IMR-90 (cell line): ENCODE measurements at regions not wholly inside any gene's neighbourhood (a gene's known extent, or its start where the extent isn't known, plus 50 kb on each side); places are given as distances from the start of the nearest gene placed in this dataset.

Source experiments
- ATAC-seq: fragments of 200-7000 bp; cut with Tn5 transposase; 2 replicates; pipeline ENCODE4 v1.9.1; 2020; ENCODE audit warnings: low read depth, mild to moderate bottlenecking, moderate library complexity
- BruUV-seq: library from RNA; stranded (reverse); fragments of 400-500 nt; replicated peaks from 2 replicates; lab custom pipeline; 2021; lab: Mats Ljungman, UMichigan
- CTCF ChIA-PET: fragments of 300-600 bp; formaldehyde crosslinking; extraction: SDS; loops from one replicate; lab custom pipeline; 2021; ENCODE audit warnings: antibody characterized with exemption; lab: Yijun Ruan, JAX
- POLR2A ChIA-PET: fragments of 300-600 bp; sonication (Branson Sonifier 250); formaldehyde crosslinking; loops from one replicate; lab custom pipeline; 2022; ENCODE audit warnings: antibody characterized with exemption; ENCODE audit not compliant: unreplicated experiment; lab: Charles Lee
- DNase-seq: peaks from one replicate; pipeline ENCODE4 v3.0.0; 2013
- H2AFZ ChIP-seq: replicated peaks from 2 replicates; pipeline ENCODE3; 2013; ENCODE audit warnings: low read length, mild to moderate bottlenecking; ENCODE audit not compliant: poor library complexity
- H2AK5ac ChIP-seq: 2 replicates; pipeline ENCODE4 v1.6.1; 2013; ENCODE audit warnings: low read depth, low read length, inconsistent platforms
- H2AK9ac ChIP-seq: replicated peaks from 2 replicates; pipeline ENCODE3; 2013; ENCODE audit warnings: mild to moderate bottlenecking, low read depth, low read length, moderate library complexity; ENCODE audit not compliant: poor library complexity
- H2BK120ac ChIP-seq: 2 replicates; pipeline ENCODE4 v1.6.1; 2013; ENCODE audit warnings: low read depth, low read length, inconsistent platforms
- H2BK15ac ChIP-seq: 3 replicates; pipeline ENCODE4 v1.6.1; 2013; ENCODE audit warnings: low read depth, low read length, inconsistent platforms
- H2BK20ac ChIP-seq: 2 replicates; pipeline ENCODE4 v1.6.1; 2013; ENCODE audit warnings: low read depth, mild to moderate bottlenecking, inconsistent platforms, low read length, moderate library complexity
- H2BK5ac ChIP-seq: 2 replicates; pipeline ENCODE4 v1.6.1; 2013; ENCODE audit warnings: mild to moderate bottlenecking, low read depth, low read length, inconsistent platforms; ENCODE audit not compliant: poor library complexity, severe bottlenecking
- H3K14ac ChIP-seq: replicated peaks from 2 replicates; pipeline ENCODE4 v1.6.1; 2013; ENCODE audit warnings: low read depth, low read length, inconsistent platforms
- H3K18ac ChIP-seq: 2 replicates; pipeline ENCODE4 v1.6.1; 2013; ENCODE audit warnings: low read depth, low read length, control low read depth
- H3K23ac ChIP-seq: 2 replicates; pipeline ENCODE4 v1.6.1; 2013; ENCODE audit warnings: low read depth, low read length, inconsistent platforms
- H3K27ac ChIP-seq: 2 replicates; pipeline ENCODE4 v1.5.1; 2013; ENCODE audit warnings: mild to moderate bottlenecking, control low read depth, low read length; ENCODE audit not compliant: insufficient read depth
- H3K27me3 ChIP-seq: 2 replicates; pipeline ENCODE4 v1.6.1; 2013; ENCODE audit warnings: low read length; ENCODE audit not compliant: control insufficient read depth, insufficient read depth
- H3K36me3 ChIP-seq: 2 replicates; pipeline ENCODE4 v1.6.1; 2013; ENCODE audit warnings: low read length, mixed read lengths; ENCODE audit not compliant: control insufficient read depth, insufficient read depth
- H3K4ac ChIP-seq: 2 replicates; pipeline ENCODE4 v1.6.1; 2013; ENCODE audit warnings: low read depth, low read length, inconsistent platforms
- H3K4me1 ChIP-seq: 2 replicates; pipeline ENCODE4 v1.6.1; 2013; ENCODE audit warnings: low read length, mixed read lengths; ENCODE audit not compliant: control insufficient read depth, insufficient read depth
- H3K4me2 ChIP-seq: 2 replicates; pipeline ENCODE4 v1.6.1; 2013; ENCODE audit warnings: low read depth, mild to moderate bottlenecking, control low read depth, low read length, moderate library complexity
- H3K4me3 ChIP-seq: 2 replicates; pipeline ENCODE4 v1.5.1; 2013; ENCODE audit warnings: low read depth, mild to moderate bottlenecking, control low read depth, low read length, moderate library complexity; ENCODE audit not compliant: insufficient read depth
- H3K56ac ChIP-seq: 2 replicates; pipeline ENCODE4 v1.6.1; 2013; ENCODE audit warnings: low read length, inconsistent platforms; ENCODE audit not compliant: insufficient read depth; ENCODE audit errors: extremely low read depth
- H3K79me1 ChIP-seq, 2 experiments: 2 replicates each; pipeline ENCODE4 v1.6.1; 2013; ENCODE audit warnings: low read length in 2 of 2, inconsistent platforms in 1 of 2, low read depth in 1 of 2
- H3K9ac ChIP-seq: 2 replicates; pipeline ENCODE4 v1.6.1; 2013; ENCODE audit warnings: low read depth, low read length, control low read depth
- H3K9me1 ChIP-seq: 2 replicates; pipeline ENCODE4 v1.6.1; 2013; ENCODE audit warnings: low read length, inconsistent platforms; ENCODE audit not compliant: insufficient read depth
- H3K9me3 ChIP-seq: 2 replicates; pipeline ENCODE4 v1.6.1; 2013; ENCODE audit warnings: low read length; ENCODE audit not compliant: control insufficient read depth, insufficient read depth
- H4K20me1 ChIP-seq: 2 replicates; pipeline ENCODE4 v1.6.1; 2013; ENCODE audit warnings: low read length, inconsistent platforms; ENCODE audit not compliant: insufficient read depth
- H4K5ac ChIP-seq: 2 replicates; pipeline ENCODE4 v1.6.1; 2013; ENCODE audit warnings: mild to moderate bottlenecking, low read depth, low read length, control low read depth
- H4K8ac ChIP-seq, 2 experiments: 2 replicates each; pipeline ENCODE4 v1.6.1; 2013; ENCODE audit warnings: low read depth in 2 of 2, low read length in 2 of 2, control low read depth in 1 of 2, inconsistent platforms in 1 of 2
- H4K91ac ChIP-seq: 2 replicates; pipeline ENCODE4 v1.6.1; 2013; ENCODE audit warnings: low read depth, low read length, inconsistent platforms; ENCODE audit not compliant: insufficient read depth
- BHLHE40 ChIP-seq: fragments of 150-350 bp; IDR thresholded peaks from 2 replicates; pipeline ENCODE4 v1.6.1; 2016; ENCODE audit warnings: mild to moderate bottlenecking, low read depth, low read length
- CEBPB ChIP-seq: IDR thresholded peaks from 2 replicates; pipeline ENCODE4 v1.6.1; 2012; ENCODE audit warnings: low read depth, low read length, improper control_type of control experiment
- FOS ChIP-seq: fragments of 150-350 bp; IDR thresholded peaks from 2 replicates; pipeline ENCODE4 v1.6.1; 2016; ENCODE audit warnings: low read depth, low read length
- MAFK ChIP-seq: IDR thresholded peaks from 2 replicates; pipeline ENCODE4 v1.6.1; 2012; ENCODE audit warnings: low read depth, low read length, improper control_type of control experiment
- MAZ ChIP-seq: IDR thresholded peaks from 2 replicates; pipeline ENCODE4 v1.6.1; 2012; ENCODE audit warnings: low read depth, mild to moderate bottlenecking, low read length, improper control_type of control experiment, moderate library complexity, borderline replicate concordance
- MXI1 ChIP-seq: IDR thresholded peaks from 2 replicates; pipeline ENCODE4 v1.6.1; 2012; ENCODE audit warnings: low read depth, mild to moderate bottlenecking, low read length, moderate library complexity, borderline replicate concordance
- NFE2L2 ChIP-seq: fragments of 150-350 bp; IDR thresholded peaks from 2 replicates; pipeline ENCODE4 v1.6.1; 2016; ENCODE audit warnings: low read depth, mild to moderate bottlenecking, low read length
- POLR2A ChIP-seq: IDR thresholded peaks from 2 replicates; pipeline ENCODE4 v1.6.1; 2012; ENCODE audit warnings: mild to moderate bottlenecking, low read depth, low read length
- RAD21 ChIP-seq: IDR thresholded peaks from 2 replicates; pipeline ENCODE4 v1.6.1; 2012; ENCODE audit warnings: low read length, improper control_type of control experiment
- RFX5 ChIP-seq: IDR thresholded peaks from 2 replicates; pipeline ENCODE4 v1.8.0; 2012; ENCODE audit warnings: low read depth, mild to moderate bottlenecking, low read length, moderate library complexity
- WGBS, 2 experiments: methylation state at CpG; one replicate each; pipeline versions ENCODE4 v1.1.5 to v1.1.7; 2013; ENCODE audit warnings: missing lambda C conversion rate in 2 of 2; ENCODE audit not compliant: insufficient read length in 1 of 2; ENCODE audit errors: extremely low coverage in 2 of 2; 5-methylcytosine and 5-hydroxymethylcytosine counted together
- dilution Hi-C: fragments of 300-500 bp; cut with HindIII; formaldehyde crosslinking; loops from one replicate; pipeline ENCODE4 v1.14.3; 2018; ENCODE audit warnings: low sequenced_read_pairs; ENCODE audit not compliant: unreplicated experiment
- in situ Hi-C: fragments of 300-500 bp; cut with MboI; formaldehyde crosslinking; loops from 3 replicates; pipeline ENCODE4 v1.14.3; 2019; ENCODE audit warnings: low sequenced_read_pairs, inconsistent platforms, mixed read lengths
- intact Hi-C: fragments of 100-400 bp; cut with micrococcal nuclease; formaldehyde crosslinking; loops from 2 replicates; pipeline ENCODE4 v1.10.0; 2022
- TF ChIP-seq, protein P1 (sequence below): fragments of 150-350 bp; IDR thresholded peaks from 2 replicates; pipeline ENCODE4 v1.6.1; 2016; ENCODE audit warnings: low read depth, mild to moderate bottlenecking, low read length, moderate library complexity, borderline replicate concordance
- TF ChIP-seq, protein P2 (sequence below): fragments of 150-350 bp; IDR thresholded peaks from 2 replicates; pipeline ENCODE4 v1.6.1; 2017; ENCODE audit warnings: mild to moderate bottlenecking, antibody characterized with exemption, low read length, low read depth

DNA sequence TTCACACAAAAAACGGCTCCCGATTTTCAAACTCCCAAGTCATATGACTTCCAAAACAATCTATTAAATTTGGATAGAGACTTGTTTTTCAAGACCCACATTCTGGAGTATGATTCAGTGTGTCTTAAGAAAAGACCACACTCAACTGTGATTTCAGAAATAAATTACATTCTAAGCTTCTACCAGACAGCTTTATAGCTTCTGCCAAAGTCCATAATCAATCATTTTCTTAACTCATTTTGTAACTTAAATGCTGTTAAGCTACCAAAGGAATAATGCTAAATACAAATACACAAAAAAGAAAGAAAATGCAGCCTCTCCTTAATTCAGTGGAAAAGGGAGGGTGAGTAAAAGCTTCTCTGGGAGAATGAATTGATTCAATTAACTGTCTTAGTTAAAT, 192.3 kb upstream of the P2RY1 start:
- ATAC-seq = no peak
- WGBS, 2 experiments = no CpG with 5 or more reads among the region's 2 CpGs

More for the DNA sequence above, 192.3 kb upstream of the P2RY1 start:
- no peaks in the 10 kb centered on the region for H3K9me3 ChIP-seq
- no peak overlapping the region for H2AK9ac ChIP-seq
- in situ Hi-C loops (no loop called here), intact Hi-C loops (no loop called here), dilution Hi-C loops (no loop called here)
- ChIA-PET POLR2A (no interaction called here), CTCF (interaction anchor here (0.7 kb wide), 1 partner anchor 24 kb away, joined by 5 read pairs; no protein-coding TSS in a partner anchor)
- no peak overlapping the region for H3K23ac ChIP-seq
- H4K20me1 ChIP-seq = no peaks in the 10 kb centered on the region
- no peak overlapping the region for H2AK5ac ChIP-seq
- no peak overlapping the region for H4K8ac ChIP-seq
- no peaks in the 10 kb centered on the region for H3K9me1 ChIP-seq
- BruUV-seq = no TSS peak
- no peak overlapping the region for H3K56ac ChIP-seq
- TF ChIP-seq POLR2A = no peak
- TF ChIP-seq FOS = no peak
- no peak for TF ChIP-seq NFE2L2
- TF ChIP-seq, protein P1, sequence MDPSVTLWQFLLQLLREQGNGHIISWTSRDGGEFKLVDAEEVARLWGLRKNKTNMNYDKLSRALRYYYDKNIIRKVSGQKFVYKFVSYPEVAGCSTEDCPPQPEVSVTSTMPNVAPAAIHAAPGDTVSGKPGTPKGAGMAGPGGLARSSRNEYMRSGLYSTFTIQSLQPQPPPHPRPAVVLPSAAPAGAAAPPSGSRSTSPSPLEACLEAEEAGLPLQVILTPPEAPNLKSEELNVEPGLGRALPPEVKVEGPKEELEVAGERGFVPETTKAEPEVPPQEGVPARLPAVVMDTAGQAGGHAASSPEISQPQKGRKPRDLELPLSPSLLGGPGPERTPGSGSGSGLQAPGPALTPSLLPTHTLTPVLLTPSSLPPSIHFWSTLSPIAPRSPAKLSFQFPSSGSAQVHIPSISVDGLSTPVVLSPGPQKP = no peak
- TF ChIP-seq, protein P2, sequence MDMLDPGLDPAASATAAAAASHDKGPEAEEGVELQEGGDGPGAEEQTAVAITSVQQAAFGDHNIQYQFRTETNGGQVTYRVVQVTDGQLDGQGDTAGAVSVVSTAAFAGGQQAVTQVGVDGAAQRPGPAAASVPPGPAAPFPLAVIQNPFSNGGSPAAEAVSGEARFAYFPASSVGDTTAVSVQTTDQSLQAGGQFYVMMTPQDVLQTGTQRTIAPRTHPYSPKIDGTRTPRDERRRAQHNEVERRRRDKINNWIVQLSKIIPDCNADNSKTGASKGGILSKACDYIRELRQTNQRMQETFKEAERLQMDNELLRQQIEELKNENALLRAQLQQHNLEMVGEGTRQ = no peak
- TF ChIP-seq MAZ = no peak
- TF ChIP-seq BHLHE40 = no peak
- TF ChIP-seq RFX5 = no peak
- TF ChIP-seq MXI1 = no peak
- no peak for TF ChIP-seq RAD21
- no peak for TF ChIP-seq CEBPB
- TF ChIP-seq MAFK = no peak
- H3K18ac ChIP-seq = no peak overlapping the region
- H2BK120ac ChIP-seq = no peak overlapping the region
- no peak overlapping the region for H4K5ac ChIP-seq
- H3K79me1 ChIP-seq = no peaks in the 10 kb centered on the region
- no peak overlapping the region for H3K4ac ChIP-seq
- no peaks in the 10 kb centered on the region for H3K4me1 ChIP-seq
- no peak overlapping the region for H3K9ac ChIP-seq
- H3K14ac ChIP-seq = no peak overlapping the region
- H3K36me3 ChIP-seq = no peaks in the 10 kb centered on the region
- H3K27me3 ChIP-seq = no peaks in the 10 kb centered on the region; the same call in 1 of the 2 replicates
- no peak overlapping the region for H2BK20ac ChIP-seq
- H2BK5ac ChIP-seq = no peak overlapping the region
- H2BK15ac ChIP-seq = no peak overlapping the region
- no peak overlapping the region for H4K91ac ChIP-seq
- no peak for DNase-seq
- H3K4me3 ChIP-seq = no peak overlapping the region
- no peak overlapping the region for H2AFZ ChIP-seq
- no peak overlapping the region for H3K4me2 ChIP-seq
- H3K27ac ChIP-seq = no peak overlapping the region
